GM12878 (cell line): ENCODE measurements at regions not wholly inside any gene's neighbourhood (a gene's known extent, or its start where the extent isn't known, plus 50 kb on each side); places are given as distances from the start of the nearest gene placed in this dataset.

ENCODE experiments used
- ATAC-seq: fragments of 200-7000 bp; cut with Tn5 transposase; 3 replicates; pipeline ENCODE4 v1.9.1; 2020; ENCODE audit warnings: mild to moderate bottlenecking, moderate library complexity
- BruUV-seq: library from RNA; stranded (reverse); fragments of 400-500 nt; replicated peaks from 2 replicates; lab custom pipeline; 2021; lab: Mats Ljungman, UMichigan
- CTCF ChIA-PET: fragments of 300-600 bp; sonication (Branson Sonifier 250); formaldehyde crosslinking; extraction: SDS; loops from one replicate; lab custom pipeline; 2021; ENCODE audit warnings: inconsistent platforms; lab: Yijun Ruan, JAX
- POLR2A ChIA-PET: fragments of 350-600 bp; formaldehyde crosslinking; extraction: SDS; loops from one replicate; lab custom pipeline; 2021; ENCODE audit warnings: inconsistent platforms; lab: Charles Lee
- RAD21 ChIA-PET: fragments of 300-600 bp; sonication (Branson Sonifier 250); formaldehyde crosslinking; loops from one replicate; lab custom pipeline; 2023; ENCODE audit warnings: antibody characterized with exemption; ENCODE audit not compliant: unreplicated experiment; lab: Charles Lee
- SMC1A ChIA-PET: fragments of 300-600 bp; sonication (Branson Sonifier 250); formaldehyde crosslinking; loops from one replicate; lab custom pipeline; 2023; ENCODE audit not compliant: unreplicated experiment, uncharacterized antibody; lab: Charles Lee
- DNase-seq: peaks from one replicate; pipeline ENCODE4 v3.0.0-alpha.2; 2011; ENCODE audit warnings: low read depth, low spot score
- FAIRE-seq: peaks from 3 replicates; lab custom pipeline; 2011; peaks lifted over from hg19 to GRCh38; lab: Jason Lieb, UNC
- H2AFZ ChIP-seq: 2 replicates; pipeline ENCODE4 v1.6.0; 2011; ENCODE audit warnings: low read depth, low read length, control low read depth; ENCODE audit not compliant: control insufficient read depth
- H3K27ac ChIP-seq: 2 replicates; pipeline ENCODE4 v1.5.1; 2011; ENCODE audit warnings: control low read depth; ENCODE audit not compliant: control insufficient read depth, insufficient read depth
- H3K27me3 ChIP-seq, 2 experiments: replicated peaks in 1 of 2; 2 replicates each; pipeline versions ENCODE4 v1.6.0 to v1.6.1; 2011; ENCODE audit warnings: low read length in 1 of 2; ENCODE audit not compliant: control insufficient read depth in 2 of 2, insufficient read depth in 2 of 2
- H3K36me3 ChIP-seq, 2 experiments: 2 replicates each; pipeline ENCODE4 v1.5.1; 2011; ENCODE audit warnings: low read length in 1 of 2; ENCODE audit not compliant: control insufficient read depth in 2 of 2, insufficient read depth in 2 of 2
- H3K4me1 ChIP-seq: 2 replicates; pipeline ENCODE4 v1.6.1; 2011; ENCODE audit warnings: mild to moderate bottlenecking, low read length, moderate library complexity, mixed read lengths; ENCODE audit not compliant: control insufficient read depth, insufficient read depth
- H3K4me2 ChIP-seq: 2 replicates; pipeline ENCODE4 v1.6.0; 2011; ENCODE audit warnings: control low read depth; ENCODE audit not compliant: control insufficient read depth, insufficient read depth
- H3K4me3 ChIP-seq: fragments of 200-600 bp; sonication (generic); 2 replicates; pipeline ENCODE4 v1.5.1; 2016
- H3K79me2 ChIP-seq: 2 replicates; pipeline ENCODE4 v1.6.0; 2011; ENCODE audit warnings: low read length; ENCODE audit not compliant: control insufficient read depth, insufficient read depth
- H3K9ac ChIP-seq: 2 replicates; pipeline ENCODE4 v1.8.0; 2011; ENCODE audit warnings: low read length, control low read depth, mixed read lengths; ENCODE audit not compliant: control insufficient read depth, insufficient read depth
- H3K9me3 ChIP-seq: replicated peaks from 3 replicates; pipeline ENCODE4 v1.5.1; 2011; ENCODE audit warnings: mild to moderate bottlenecking, low read length; ENCODE audit not compliant: control insufficient read depth, insufficient read depth
- H4K20me1 ChIP-seq: 2 replicates; pipeline ENCODE4 v1.6.0; 2011; ENCODE audit not compliant: control insufficient read depth, insufficient read depth
- ATF7 ChIP-seq: fragments of 450-650 bp; IDR thresholded peaks from 2 replicates; pipeline ENCODE4 v1.6.1; 2016; ENCODE audit warnings: low read depth, mild to moderate bottlenecking
- CEBPB ChIP-seq, 2 experiments: fragments of 150-350 bp in 1 of 2; IDR thresholded peaks; 2 replicates each; pipeline ENCODE4 v1.6.1; 2012 to 2014; ENCODE audit warnings: low read depth in 2 of 2, low read length in 2 of 2, borderline replicate concordance in 1 of 2, inconsistent platforms in 1 of 2
- CTCF ChIP-seq, 3 experiments: IDR thresholded peaks in 2 of 3; conservative IDR thresholded peaks in 1 of 3; 2 replicates each; pipeline ENCODE4 v1.5.1; 2011; ENCODE audit warnings: low read depth in 3 of 3, low read length in 3 of 3, mild to moderate bottlenecking in 3 of 3, control low read depth in 2 of 3, moderate library complexity in 2 of 3, inconsistent platforms in 1 of 3, mixed read lengths in 1 of 3; ENCODE audit not compliant: control insufficient read depth in 2 of 3, insufficient read depth in 1 of 3; ENCODE audit errors: extremely low read depth in 1 of 3
- GABPA ChIP-seq: IDR thresholded peaks from 2 replicates; pipeline ENCODE4 v1.6.1; 2014; ENCODE audit warnings: antibody characterized with exemption, low read depth, mild to moderate bottlenecking, inconsistent platforms
- GATAD2B ChIP-seq: fragments of 450-650 bp; conservative IDR thresholded peaks from 2 replicates; pipeline ENCODE4 v1.6.1; 2017; ENCODE audit warnings: low read depth, mild to moderate bottlenecking, moderate library complexity
- PKNOX1 ChIP-seq: fragments of 450-650 bp; IDR thresholded peaks from 2 replicates; pipeline ENCODE4 v1.6.1; 2016; ENCODE audit warnings: mild to moderate bottlenecking
- RAD21 ChIP-seq: IDR thresholded peaks from 2 replicates; pipeline ENCODE4 v1.6.1; 2011; ENCODE audit warnings: mild to moderate bottlenecking, low read depth, low read length, moderate library complexity; ENCODE audit not compliant: insufficient read depth
- RELA ChIP-seq: fragments of 450-650 bp; IDR thresholded peaks from 2 replicates; pipeline ENCODE4 v1.8.0; 2014; ENCODE audit warnings: borderline replicate concordance; ENCODE audit not compliant: partially characterized antibody
- SP1 ChIP-seq: IDR thresholded peaks from one replicate; pipeline ENCODE4 v1.6.1; 2011; ENCODE audit warnings: low read depth, low read length
- SRF ChIP-seq, 2 experiments: IDR thresholded peaks; 2 replicates each; pipeline ENCODE4 v1.6.1; 2011; ENCODE audit warnings: low read depth in 2 of 2, low read length in 2 of 2, mild to moderate bottlenecking in 1 of 2, moderate library complexity in 1 of 2
- TCF12 ChIP-seq: IDR thresholded peaks from 2 replicates; pipeline ENCODE4 v1.6.1; 2011; ENCODE audit warnings: low read depth, mild to moderate bottlenecking, low read length
- TCF3 ChIP-seq: IDR thresholded peaks from 2 replicates; pipeline ENCODE4 v1.6.1; 2012; ENCODE audit warnings: low read depth, mild to moderate bottlenecking, low read length, borderline replicate concordance; ENCODE audit not compliant: insufficient read depth
- YY1 ChIP-seq: IDR thresholded peaks from 2 replicates; pipeline ENCODE4 v1.6.1; 2011; ENCODE audit warnings: low read depth, mild to moderate bottlenecking, low read length
- ZNF687 ChIP-seq: fragments of 450-650 bp; IDR thresholded peaks from 2 replicates; pipeline ENCODE4 v1.6.1; 2017; ENCODE audit warnings: mild to moderate bottlenecking, moderate library complexity
- WGBS: methylation state at CpG from one replicate; pipeline ENCODE4 v1.1.6; 2016; ENCODE audit warnings: low lambda C conversion rate; ENCODE audit not compliant: insufficient replicate concordance, insufficient coverage; ENCODE audit errors: missing lambda C conversion rate; 5-methylcytosine and 5-hydroxymethylcytosine counted together
- in situ Hi-C: fragments of 300-500 bp; cut with MboI; formaldehyde crosslinking; loops from 9 replicates; pipeline ENCODE4 v1.14.3; 2018; ENCODE audit warnings: mixed read lengths
- intact Hi-C: fragments of 100-400 bp; cut with micrococcal nuclease; formaldehyde crosslinking; loops from one replicate; pipeline ENCODE4 v1.14.2; 2022; ENCODE audit not compliant: unreplicated experiment

GRCh38 chr14:106372870-106373652 lies 846.7 kb downstream of the TMEM121 start:
- no peaks in the 10 kb centered on the region; a peak in 2 of 4 replicates for H3K27me3 ChIP-seq
- ChIA-PET RAD21 (interaction anchor here (0.7 to 3.1 kb wide), 8 partner anchors 44 to 841 kb away, joined by 3 to 13 read pairs (median 4); no protein-coding TSS in a partner anchor), POLR2A (interaction anchor here (1.2 kb wide), 1 partner anchor 9 kb away, joined by 3 read pairs; no protein-coding TSS in a partner anchor), SMC1A (interaction anchor here (0.7 to 5.8 kb wide), 12 partner anchors 43 to 817 kb away, joined by 3 to 34 read pairs (median 4); no protein-coding TSS in a partner anchor), CTCF (interaction anchor here (0.6 to 6.2 kb wide), 29 partner anchors 13 to 829 kb away, joined by 3 to 78 read pairs (median 5); no protein-coding TSS in a partner anchor)
- WGBS: 8% methylated on average over 17 of the region's 17 CpGs
- no peaks in the 10 kb centered on the region for H3K9me3 ChIP-seq
- no peak overlapping the region for H3K4me2 ChIP-seq
- H3K79me2 ChIP-seq: no peaks in the 10 kb centered on the region
- H3K36me3 ChIP-seq: no peaks in the 10 kb centered on the region
- ATAC-seq: peak; percentile 99
- no TSS peak for BruUV-seq
- peaks cover 6% of the 10 kb centered on the region; the same call in 1 of the 2 replicates for H3K4me1 ChIP-seq
- no peak overlapping the region for H3K9ac ChIP-seq
- intact Hi-C loops (loop anchor here (1.0 to 5.0 kb wide), 2 partner anchors 64 to 536 kb away; no protein-coding TSS in a partner anchor), in situ Hi-C loops (loop anchor here (10.0 kb wide), 1 partner anchor 818 kb away; no protein-coding TSS in a partner anchor)
- no peak overlapping the region for H3K27ac ChIP-seq
- H2AFZ ChIP-seq: peak overlapping the region; percentile 51
- peak; percentile 18 for FAIRE-seq
- H4K20me1 ChIP-seq: no peaks in the 10 kb centered on the region
- no peak for DNase-seq
- no peak overlapping the region for H3K4me3 ChIP-seq
- TF ChIP-seq RELA (peak; percentile 57), SRF (IDR thresholded peaks at IDR 0.05; ENCODE audit: low read depth in 2 of 2, low read length in 2 of 2) (0 out of 4 replicates have a peak, but pooled peaks of 1 of the 2 experiments have one; percentile 53), RAD21 (peak; percentile 88), TCF3 (peak; percentile 92), ZNF687 (no peak), YY1 (0 out of 2 replicates have a peak, but pooled peaks have one; percentile 41), ATF7 (peak; percentile 64; the same call in 1 of the 2 replicates), GABPA (no peak), CEBPB (IDR thresholded peaks at IDR 0.05; ENCODE audit: borderline replicate concordance in 1 of 2, low read depth in 2 of 2, low read length in 2 of 2) (no peak), GATAD2B (no peak), PKNOX1 (no peak), CTCF (IDR thresholded peaks at IDR 0.05 in 2 of 3, conservative IDR thresholded peaks at IDR 0.05 in 1 of 3; ENCODE audit: control insufficient read depth in 2 of 3, extremely low read depth in 1 of 3, insufficient read depth in 1 of 3, low read depth in 3 of 3, low read length in 3 of 3) (peak; percentile 86 to 93 (median 89)), SP1 (peak; percentile 43), TCF12 (peak; percentile 94)
